ENCODE measurements at regions not wholly inside any gene's neighbourhood (a gene's known extent, or its start where the extent isn't known, plus 50 kb on each side); places are given as distances from the start of the nearest gene placed in this dataset.

GRCh38 chr16:73321853-73322252 is 273.9 kb upstream of the ZFHX3 start:
- intact Hi-C loops (cut with DNase I): no loop called here
- DNase-seq (no peak), ATAC-seq (no peak)
- no peak overlapping the region for H3K4me3 ChIP-seq
- TF ChIP-seq, protein P1, sequence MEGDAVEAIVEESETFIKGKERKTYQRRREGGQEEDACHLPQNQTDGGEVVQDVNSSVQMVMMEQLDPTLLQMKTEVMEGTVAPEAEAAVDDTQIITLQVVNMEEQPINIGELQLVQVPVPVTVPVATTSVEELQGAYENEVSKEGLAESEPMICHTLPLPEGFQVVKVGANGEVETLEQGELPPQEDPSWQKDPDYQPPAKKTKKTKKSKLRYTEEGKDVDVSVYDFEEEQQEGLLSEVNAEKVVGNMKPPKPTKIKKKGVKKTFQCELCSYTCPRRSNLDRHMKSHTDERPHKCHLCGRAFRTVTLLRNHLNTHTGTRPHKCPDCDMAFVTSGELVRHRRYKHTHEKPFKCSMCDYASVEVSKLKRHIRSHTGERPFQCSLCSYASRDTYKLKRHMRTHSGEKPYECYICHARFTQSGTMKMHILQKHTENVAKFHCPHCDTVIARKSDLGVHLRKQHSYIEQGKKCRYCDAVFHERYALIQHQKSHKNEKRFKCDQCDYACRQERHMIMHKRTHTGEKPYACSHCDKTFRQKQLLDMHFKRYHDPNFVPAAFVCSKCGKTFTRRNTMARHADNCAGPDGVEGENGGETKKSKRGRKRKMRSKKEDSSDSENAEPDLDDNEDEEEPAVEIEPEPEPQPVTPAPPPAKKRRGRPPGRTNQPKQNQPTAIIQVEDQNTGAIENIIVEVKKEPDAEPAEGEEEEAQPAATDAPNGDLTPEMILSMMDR (IDR thresholded peaks at IDR 0.05): no peak
- no peaks in the 10 kb centered on the region for H3K27me3 ChIP-seq
- H3K9me3 ChIP-seq: no peaks in the 10 kb centered on the region
- no peaks in the 10 kb centered on the region for H3K4me1 ChIP-seq
- no peaks in the 10 kb centered on the region for H3K36me3 ChIP-seq
- no peak overlapping the region for H3K27ac ChIP-seq

DNA sequence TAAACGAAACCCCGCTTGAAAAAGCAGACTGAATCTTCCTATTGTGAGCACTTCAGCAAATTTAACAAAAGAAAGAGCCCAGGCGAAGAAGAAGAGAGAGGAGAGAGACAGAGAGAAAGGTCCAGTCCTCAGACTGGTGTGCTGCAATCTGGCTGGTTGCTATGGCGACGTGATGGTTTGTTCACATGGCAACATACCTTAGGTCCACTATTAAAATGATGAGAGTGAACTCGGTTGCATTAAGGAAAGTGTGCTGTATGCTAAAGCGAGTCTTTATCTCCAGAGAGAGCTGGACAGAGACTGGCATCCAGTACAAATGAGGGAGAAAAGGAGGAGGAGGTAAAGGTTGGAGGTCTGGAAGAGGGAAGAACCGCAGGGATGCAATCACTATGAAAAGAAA is 271.8 kb upstream of the ZFHX3 start:
- intact Hi-C loops (cut with DNase I): no loop called here
- H3K9me3 ChIP-seq: no peaks in the 10 kb centered on the region
- H3K27ac ChIP-seq: no peak overlapping the region
- TF ChIP-seq, protein P1 (IDR thresholded peaks at IDR 0.05): no peak
- H3K36me3 ChIP-seq: no peaks in the 10 kb centered on the region
- H3K4me1 ChIP-seq: no peaks in the 10 kb centered on the region
- DNase-seq (no peak), ATAC-seq (no peak)
- no peaks in the 10 kb centered on the region for H3K27me3 ChIP-seq
- no peak overlapping the region for H3K4me3 ChIP-seq

GRCh38 chr16:73319261-73319660 is 271.3 kb upstream of the ZFHX3 start:
- TF ChIP-seq, protein P1 (IDR thresholded peaks at IDR 0.05): no peak
- no peak overlapping the region for H3K4me3 ChIP-seq
- no peaks in the 10 kb centered on the region for H3K4me1 ChIP-seq
- H3K36me3 ChIP-seq: no peaks in the 10 kb centered on the region
- ATAC-seq (no peak), DNase-seq (no peak)
- H3K27ac ChIP-seq: no peak overlapping the region
- no peaks in the 10 kb centered on the region for H3K9me3 ChIP-seq
- no peaks in the 10 kb centered on the region for H3K27me3 ChIP-seq
- intact Hi-C loops (cut with DNase I): no loop called here

GRCh38 chr16:73317321-73317857 is 269.5 kb upstream of the ZFHX3 start:
- no peak overlapping the region for H3K4me3 ChIP-seq
- no peaks in the 10 kb centered on the region for H3K9me3 ChIP-seq
- no peaks in the 10 kb centered on the region for H3K4me1 ChIP-seq
- intact Hi-C loops (cut with DNase I): no loop called here
- no peaks in the 10 kb centered on the region for H3K36me3 ChIP-seq
- H3K27ac ChIP-seq: no peak overlapping the region
- H3K27me3 ChIP-seq: no peaks in the 10 kb centered on the region
- DNase-seq (no peak), ATAC-seq (no peak)
- TF ChIP-seq, protein P1 (IDR thresholded peaks at IDR 0.05): no peak

DNA sequence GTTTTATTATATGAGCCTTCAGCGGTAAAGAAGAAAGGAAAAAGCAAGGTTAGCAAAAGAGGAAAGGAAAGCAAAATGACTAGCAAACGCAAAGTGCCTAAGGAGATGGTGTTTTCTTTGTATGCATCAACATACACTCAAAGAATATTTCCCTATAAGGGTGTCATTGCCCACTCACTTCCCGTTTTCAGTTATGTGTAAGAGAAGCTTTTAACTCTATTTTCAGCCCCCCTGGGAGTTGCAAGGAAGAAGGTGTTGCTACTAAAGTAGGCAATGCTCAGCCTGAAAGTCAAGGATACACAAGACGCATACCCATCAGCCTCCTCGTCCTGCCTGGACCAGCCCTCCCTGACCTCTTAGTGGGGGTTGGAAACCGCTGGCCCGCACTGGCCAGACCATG is 267.7 kb upstream of the ZFHX3 start:
- Histone ChIP-seq H3K27ac (no peak overlapping the region), H3K4me1 (no peaks in the 10 kb centered on the region), H3K27me3 (no peaks in the 10 kb centered on the region), H3K36me3 (no peaks in the 10 kb centered on the region), H3K4me3 (no peak overlapping the region), H3K9me3 (no peaks in the 10 kb centered on the region)
- DNase-seq (no peak), ATAC-seq (no peak)
- TF ChIP-seq, protein P1 (IDR thresholded peaks at IDR 0.05): no peak
- intact Hi-C loops (cut with DNase I): no loop called here

DNA sequence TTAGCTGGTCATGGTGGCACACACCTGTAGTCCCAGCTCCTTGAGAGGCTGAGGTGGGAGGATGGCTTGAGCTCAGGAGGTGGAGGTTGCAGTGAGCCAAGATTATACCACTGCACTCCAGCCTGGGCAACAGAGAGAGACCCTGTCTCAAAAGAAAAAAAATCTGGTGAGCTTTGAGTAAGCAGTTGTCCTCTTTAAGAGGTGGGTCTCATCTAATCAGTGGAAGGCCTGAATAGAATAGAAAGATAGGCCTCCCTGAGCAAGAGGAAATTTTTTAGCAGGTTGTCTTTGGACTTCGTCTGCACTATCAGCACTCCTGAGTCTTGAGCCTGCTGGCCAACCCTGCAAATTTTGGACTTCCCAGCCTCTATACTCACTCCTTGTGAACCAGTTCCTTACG is 266.0 kb upstream of the ZFHX3 start:
- no peak overlapping the region for H3K27ac ChIP-seq
- no peaks in the 10 kb centered on the region for H3K9me3 ChIP-seq
- ATAC-seq: no peak
- intact Hi-C loops (cut with DNase I): no loop called here
- no peaks in the 10 kb centered on the region for H3K27me3 ChIP-seq
- H3K4me1 ChIP-seq: no peaks in the 10 kb centered on the region
- TF ChIP-seq, protein P1 (IDR thresholded peaks at IDR 0.05): no peak
- no peak overlapping the region for H3K4me3 ChIP-seq
- no peak for DNase-seq
- H3K36me3 ChIP-seq: no peaks in the 10 kb centered on the region
